CD14-positive monocyte (primary cell): ENCODE measurements at regions not wholly inside any gene's neighbourhood (a gene's known extent, or its start where the extent isn't known, plus 50 kb on each side); places are given as distances from the start of the nearest gene placed in this dataset.

Experiments used
- DNase-seq, 3 donors: peaks; one replicate each; pipeline ENCODE4 v3.0.0-alpha.2; 2011 to 2022
- H2AFZ ChIP-seq: 2 replicates; pipeline ENCODE4 v1.6.0; 2012; ENCODE audit warnings: mild to moderate bottlenecking, low read depth, low read length, inconsistent platforms; ENCODE audit not compliant: insufficient read depth, poor library complexity, severe bottlenecking
- H3K27ac ChIP-seq, 2 donors: 1 replicate in 1 of 2; 2 replicates in 1 of 2; pipeline ENCODE4 v1.5.1; 2012 to 2013; ENCODE audit warnings: low read length in 2 of 2, control low read depth in 1 of 2, inconsistent platforms in 1 of 2, low read depth in 1 of 2, mild to moderate bottlenecking in 1 of 2
- H3K27me3 ChIP-seq, 2 donors: one replicate each; pipeline versions ENCODE4 v1.6.0 to v1.6.1; 2011 to 2013; ENCODE audit warnings: low read length in 2 of 2; ENCODE audit not compliant: control insufficient read depth in 2 of 2, insufficient read depth in 2 of 2
- H3K36me3 ChIP-seq, 2 donors: replicated peaks in 1 of 2; 1 replicate in 1 of 2; 2 replicates in 1 of 2; pipeline versions ENCODE4 v1.5.1 to v1.6.1; 2012 to 2013; ENCODE audit warnings: low read length in 2 of 2, control low read depth in 1 of 2, inconsistent platforms in 1 of 2, mild to moderate bottlenecking in 1 of 2; ENCODE audit not compliant: insufficient read depth in 2 of 2, control insufficient read depth in 1 of 2
- H3K4me1 ChIP-seq, 2 donors: 1 replicate in 1 of 2; 2 replicates in 1 of 2; pipeline versions ENCODE4 v1.5.1 to v1.6.1; 2012 to 2013; ENCODE audit warnings: low read length in 2 of 2, control low read depth in 1 of 2, inconsistent platforms in 1 of 2, mild to moderate bottlenecking in 1 of 2, moderate library complexity in 1 of 2; ENCODE audit not compliant: insufficient read depth in 2 of 2, control insufficient read depth in 1 of 2
- H3K4me2 ChIP-seq: replicated peaks from 2 replicates; pipeline ENCODE3; 2012; ENCODE audit warnings: low read length, moderate library complexity, mild to moderate bottlenecking; ENCODE audit not compliant: poor library complexity, severe bottlenecking; ENCODE audit errors: extremely low read depth
- H3K4me3 ChIP-seq, 3 experiments: fragments of 200-600 bp in 1 of 3; sonication (generic) in 1 of 3; replicated peaks in 1 of 3; 1 replicate in 2 of 3; 2 replicates in 1 of 3; pipeline ENCODE4 v1.5.1; 2011 to 2013; ENCODE audit warnings: low read length in 3 of 3, mild to moderate bottlenecking in 3 of 3, control low read depth in 2 of 3, low read depth in 2 of 3, inconsistent platforms in 1 of 3, moderate library complexity in 1 of 3
- H3K79me2 ChIP-seq: 2 replicates; pipeline ENCODE4 v1.6.0; 2012; ENCODE audit warnings: mild to moderate bottlenecking, control low read depth, inconsistent platforms, low read length, moderate library complexity; ENCODE audit not compliant: insufficient read depth
- H3K9ac ChIP-seq: 2 replicates; pipeline ENCODE4 v1.6.0; 2017; ENCODE audit warnings: low read length, mild to moderate bottlenecking; ENCODE audit not compliant: insufficient read depth, poor library complexity, severe bottlenecking
- H3K9me3 ChIP-seq, 2 donors: replicated peaks in 1 of 2; 1 replicate in 1 of 2; 2 replicates in 1 of 2; pipeline versions ENCODE4 v1.5.1 to v1.6.1; 2012 to 2013; ENCODE audit warnings: low read length in 2 of 2, control low read depth in 1 of 2; ENCODE audit not compliant: control insufficient read depth in 1 of 2, insufficient read depth in 1 of 2
- H4K20me1 ChIP-seq: 2 replicates; pipeline ENCODE4 v1.6.0; 2012; ENCODE audit warnings: mild to moderate bottlenecking, low read length, control low read depth, moderate library complexity; ENCODE audit not compliant: insufficient read depth
- H3K27ac Mint-ChIP-seq, 7 donors: one replicate each; pipeline ENCODE4 v1.8.0; 2020; ENCODE audit warnings: mild to moderate bottlenecking in 7 of 7, mixed read lengths in 7 of 7, moderate library complexity in 6 of 7, inconsistent platforms in 2 of 7
- H3K27me3 Mint-ChIP-seq, 3 donors: one replicate each; pipeline ENCODE4 v1.8.0; 2021 to 2022; ENCODE audit warnings: low read depth in 3 of 3, mild to moderate bottlenecking in 3 of 3, mixed read lengths in 3 of 3, moderate library complexity in 3 of 3, inconsistent platforms in 1 of 3
- H3K36me3 Mint-ChIP-seq, 2 donors: one replicate each; pipeline ENCODE4 v1.8.0; 2020; ENCODE audit warnings: mixed read lengths in 2 of 2, inconsistent platforms in 1 of 2, mild to moderate bottlenecking in 1 of 2
- H3K4me1 Mint-ChIP-seq: one replicate; pipeline ENCODE4 v1.8.0; 2020; ENCODE audit warnings: mild to moderate bottlenecking, mixed read lengths
- H3K4me3 Mint-ChIP-seq, 2 donors: one replicate each; pipeline ENCODE4 v1.8.0; 2020; ENCODE audit warnings: mild to moderate bottlenecking in 2 of 2, mixed read lengths in 2 of 2, moderate library complexity in 1 of 2
- H3K9me3 Mint-ChIP-seq, 7 donors: one replicate each; pipeline ENCODE4 v1.8.0; 2020 to 2022; ENCODE audit warnings: mixed read lengths in 7 of 7, mild to moderate bottlenecking in 6 of 7, moderate library complexity in 6 of 7, inconsistent platforms in 2 of 7
- CTCF ChIP-seq: fragments of 200-600 bp; IDR thresholded peaks from one replicate; pipeline ENCODE4 v1.8.0; 2022; ENCODE audit warnings: antibody characterized with exemption, mild to moderate bottlenecking
- WGBS: methylation state at CpG from one replicate; pipeline ENCODE4 v1.1.5; 2013; ENCODE audit warnings: missing lambda C conversion rate; ENCODE audit not compliant: insufficient coverage; 5-methylcytosine and 5-hydroxymethylcytosine counted together
- intact Hi-C, 2 donors: fragments of 100-400 bp; cut with micrococcal nuclease; formaldehyde crosslinking; loops; one replicate each; pipeline versions ENCODE4 v1.15.0 to v1.15.1; 2023

GRCh38 chr9:84129529-84129928, 148.9 kb downstream of the RMI1 start:
- no peaks in the 10 kb centered on the region for H3K36me3 ChIP-seq
- Mint-ChIP-seq H3K27me3 (peaks cover 7 to 13% (median 10%) of the 10 kb centered on the region in 3 donors), H3K4me1 (no peaks in the 10 kb centered on the region), H3K9me3 (peaks cover 0 to 3% (median 0%) of the 10 kb centered on the region in 7 donors), H3K4me3 (no peak overlapping the region), H3K36me3 (no peaks in the 10 kb centered on the region), H3K27ac (peak overlapping the region in 1 of 7 donors; percentile 20)
- no peak overlapping the region for H3K4me3 ChIP-seq
- H3K4me1 ChIP-seq: no peaks in the 10 kb centered on the region
- no peak for DNase-seq
- 57% methylated on average over 1 of the region's 5 CpGs for WGBS
- intact Hi-C loops: no loop called here
- no peaks in the 10 kb centered on the region for H3K79me2 ChIP-seq
- H3K4me2 ChIP-seq: no peak overlapping the region
- H3K27ac ChIP-seq: no peak overlapping the region
- no peaks in the 10 kb centered on the region for H3K9me3 ChIP-seq
- H3K9ac ChIP-seq: no peak overlapping the region
- TF ChIP-seq CTCF: no peak
- H2AFZ ChIP-seq: no peak overlapping the region
- no peaks in the 10 kb centered on the region for H4K20me1 ChIP-seq
- peaks cover 0 to 3% of the 10 kb centered on the region in 2 donors for H3K27me3 ChIP-seq

DNA sequence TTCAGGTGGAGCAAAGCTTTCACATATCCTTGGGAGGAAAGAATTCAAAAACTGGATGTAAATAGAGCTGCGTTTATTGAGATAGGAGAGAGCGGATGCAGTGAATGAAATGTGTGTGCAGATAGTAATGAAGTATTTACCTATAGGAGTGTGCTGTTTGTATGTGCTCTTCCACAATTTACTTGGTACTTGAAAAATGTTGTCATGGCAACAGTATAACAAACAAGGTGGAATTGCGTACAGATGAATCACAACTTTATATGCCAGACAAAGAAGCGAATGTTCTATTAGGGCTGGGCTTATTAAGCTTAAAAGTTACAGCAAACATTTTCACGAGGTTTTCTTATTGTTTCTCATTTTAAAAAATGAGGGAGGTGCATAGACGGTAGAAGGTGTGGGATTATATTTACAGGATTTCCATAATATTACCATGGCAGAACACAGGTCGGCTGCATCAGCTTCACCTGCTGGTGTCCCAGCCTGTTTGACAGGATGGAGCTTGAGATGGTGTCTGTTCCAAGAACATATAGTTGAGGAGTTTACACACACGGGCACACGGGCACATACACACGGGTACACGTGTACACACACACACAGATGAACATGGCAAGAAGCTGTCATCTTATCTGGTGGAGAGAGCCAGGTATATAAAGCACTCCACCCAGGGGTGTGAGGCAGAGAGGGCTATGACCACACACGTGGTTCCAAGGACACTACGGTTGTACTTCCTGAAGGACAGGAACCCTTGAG, 155.7 kb downstream of the RMI1 start:
- H4K20me1 ChIP-seq: no peaks in the 10 kb centered on the region
- H3K27me3 Mint-ChIP-seq: peaks cover 22 to 29% (median 24%) of the 10 kb centered on the region in 3 donors
- no peaks in the 10 kb centered on the region for H3K36me3 ChIP-seq
- intact Hi-C loops: no loop called here
- peaks cover 0 to 3% of the 10 kb centered on the region in 2 donors for H3K36me3 Mint-ChIP-seq
- H3K4me1 ChIP-seq: peaks cover 15 to 17% of the 10 kb centered on the region in 2 donors
- no peaks in the 10 kb centered on the region for H3K9me3 ChIP-seq
- H3K4me3 Mint-ChIP-seq: no peak overlapping the region
- no peaks in the 10 kb centered on the region for H3K79me2 ChIP-seq
- H3K4me1 Mint-ChIP-seq: peaks cover 19% of the 10 kb centered on the region
- WGBS: 84% methylated on average over 3 of the region's 13 CpGs
- H3K9ac ChIP-seq: no peak overlapping the region
- no peak overlapping the region for H3K4me3 ChIP-seq
- no peak overlapping the region for H2AFZ ChIP-seq
- no peak overlapping the region for H3K27ac ChIP-seq
- H3K4me2 ChIP-seq: no peak overlapping the region
- no peak for TF ChIP-seq CTCF
- no peak for DNase-seq
- H3K9me3 Mint-ChIP-seq: peaks cover 0 to 4% (median 0%) of the 10 kb centered on the region in 7 donors
- no peak overlapping the region for H3K27ac Mint-ChIP-seq
- peaks cover 16 to 19% of the 10 kb centered on the region in 2 donors for H3K27me3 ChIP-seq
